ENCODE measurements at regions not wholly inside any gene's neighbourhood (a gene's known extent, or its start where the extent isn't known, plus 50 kb on each side); places are given as distances from the start of the nearest gene placed in this dataset.

DNA sequence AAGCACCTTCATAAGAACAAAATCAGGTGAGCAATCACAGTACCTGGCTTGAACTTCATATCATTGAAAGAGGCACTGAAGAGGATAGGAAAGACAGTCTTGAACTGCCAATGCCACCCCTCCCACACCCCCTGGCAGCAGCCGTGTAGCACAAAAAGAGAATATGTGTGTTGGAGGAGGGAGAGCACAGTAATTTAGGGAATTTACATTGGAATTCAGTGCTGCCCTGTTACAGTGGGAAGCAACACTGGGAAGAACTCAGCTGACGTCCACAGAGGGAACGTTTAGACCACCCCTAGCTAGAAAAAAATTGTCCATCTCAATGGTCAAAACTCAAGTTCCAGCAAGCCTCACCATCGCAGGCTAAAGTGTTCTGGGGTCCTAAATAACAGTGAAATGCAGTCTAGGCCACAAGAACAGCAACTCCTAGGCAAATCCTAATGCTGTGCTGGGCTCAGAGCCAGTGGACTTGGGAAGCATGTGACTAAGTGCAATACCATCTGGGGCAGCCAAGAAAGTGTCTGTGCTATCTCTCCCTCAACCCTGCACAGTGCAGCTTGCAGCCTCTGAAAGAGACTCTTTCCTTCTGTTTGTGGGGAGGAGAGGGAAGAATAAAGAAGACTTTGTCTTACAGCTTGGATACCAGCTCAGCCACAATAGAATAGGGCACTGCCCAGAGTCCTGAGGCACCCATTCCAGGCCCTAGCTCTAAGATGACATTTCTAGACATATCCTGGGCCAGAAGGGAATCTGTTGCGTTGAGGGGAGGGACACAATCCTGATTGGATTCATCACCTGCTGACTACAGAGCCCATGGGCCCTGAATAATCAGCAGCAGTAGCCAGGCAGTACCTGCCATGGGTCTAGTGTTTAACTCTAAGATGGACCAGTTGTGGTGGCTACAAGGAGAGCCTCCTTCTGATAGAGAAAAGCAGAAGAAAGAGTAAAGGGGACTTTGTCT lies 62.1 kb upstream of the VLDLR start:
- no peak overlapping the region for H3K4me2 ChIP-seq (ENCODE audit: insufficient read depth, low read length)
- no peak overlapping the region for H2AFZ ChIP-seq (ENCODE audit: low read depth, low read length)
- no peak for ATAC-seq
- no peak overlapping the region for H3K27ac ChIP-seq (ENCODE audit: extremely low read depth, low read depth, low read length)
- 0% methylated on average over 5 of the region's 5 CpGs for WGBS (ENCODE audit: insufficient coverage, low coverage, missing lambda C conversion rate)
- CTCF ChIA-PET (ENCODE audit: low intra/inter-chr PET ratio): no interaction called here
- no TSS peak for BruUV-seq (replicated peaks)
- TF ChIP-seq CBX5 (IDR thresholded peaks at IDR 0.05; ENCODE audit: borderline replicate concordance, low read depth) (no peak), SRSF7 (optimal IDR thresholded peaks at IDR 0.05; ENCODE audit: low read depth, low read length) (no peak), EGR1 (conservative IDR thresholded peaks at IDR 0.05) (no peak), SUPT5H (IDR thresholded peaks at IDR 0.05) (no peak)
- TF ChIP-seq, protein P1, sequence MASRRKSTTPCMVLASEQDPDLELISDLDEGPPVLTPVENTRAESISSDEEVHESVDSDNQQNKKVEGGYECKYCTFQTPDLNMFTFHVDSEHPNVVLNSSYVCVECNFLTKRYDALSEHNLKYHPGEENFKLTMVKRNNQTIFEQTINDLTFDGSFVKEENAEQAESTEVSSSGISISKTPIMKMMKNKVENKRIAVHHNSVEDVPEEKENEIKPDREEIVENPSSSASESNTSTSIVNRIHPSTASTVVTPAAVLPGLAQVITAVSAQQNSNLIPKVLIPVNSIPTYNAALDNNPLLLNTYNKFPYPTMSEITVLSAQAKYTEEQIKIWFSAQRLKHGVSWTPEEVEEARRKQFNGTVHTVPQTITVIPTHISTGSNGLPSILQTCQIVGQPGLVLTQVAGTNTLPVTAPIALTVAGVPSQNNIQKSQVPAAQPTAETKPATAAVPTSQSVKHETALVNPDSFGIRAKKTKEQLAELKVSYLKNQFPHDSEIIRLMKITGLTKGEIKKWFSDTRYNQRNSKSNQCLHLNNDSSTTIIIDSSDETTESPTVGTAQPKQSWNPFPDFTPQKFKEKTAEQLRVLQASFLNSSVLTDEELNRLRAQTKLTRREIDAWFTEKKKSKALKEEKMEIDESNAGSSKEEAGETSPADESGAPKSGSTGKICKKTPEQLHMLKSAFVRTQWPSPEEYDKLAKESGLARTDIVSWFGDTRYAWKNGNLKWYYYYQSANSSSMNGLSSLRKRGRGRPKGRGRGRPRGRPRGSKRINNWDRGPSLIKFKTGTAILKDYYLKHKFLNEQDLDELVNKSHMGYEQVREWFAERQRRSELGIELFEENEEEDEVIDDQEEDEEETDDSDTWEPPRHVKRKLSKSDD (conservative IDR thresholded peaks at IDR 0.05; ENCODE audit: low read length): no peak
- TF ChIP-seq, protein P2, sequence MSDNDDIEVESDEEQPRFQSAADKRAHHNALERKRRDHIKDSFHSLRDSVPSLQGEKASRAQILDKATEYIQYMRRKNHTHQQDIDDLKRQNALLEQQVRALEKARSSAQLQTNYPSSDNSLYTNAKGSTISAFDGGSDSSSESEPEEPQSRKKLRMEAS (CRISPR knock-in tag; IDR thresholded peaks at IDR 0.05): no peak
- no peak overlapping the region for H3K4me3 ChIP-seq
- in situ Hi-C loops (cut with MboI) (no loop called here), intact Hi-C loops (cut with micrococcal nuclease) (no loop called here)
- no peaks in the 10 kb centered on the region for H3K9me3 ChIP-seq (replicated peaks; ENCODE audit: control insufficient read depth, insufficient read depth, low read depth, low read length)
- FAIRE-seq: no peak
- no peak for DNase-seq (ENCODE audit: extremely low read depth in 1 of 4, low spot score in 3 of 4)
- H3K36me3 ChIP-seq (ENCODE audit: control insufficient read depth, insufficient read depth, low read length): no peaks in the 10 kb centered on the region
- POLR2A ChIA-PET: no interaction called here
- H3K27me3 ChIP-seq (ENCODE audit: control insufficient read depth in 2 of 2, insufficient read depth in 2 of 2, low read length in 2 of 2): no peaks in the 10 kb centered on the region
- no peak overlapping the region for H3K9ac ChIP-seq (ENCODE audit: insufficient read depth in 1 of 2, low read depth in 2 of 2, low read length in 2 of 2)
- H3K4me1 ChIP-seq (replicated peaks in 1 of 2; ENCODE audit: control insufficient read depth in 2 of 2, insufficient read depth in 2 of 2, low read length in 2 of 2): no peaks in the 10 kb centered on the region
- no peaks in the 10 kb centered on the region for H3K9me1 ChIP-seq (ENCODE audit: control insufficient read depth, insufficient read depth, low read length)
- H3K79me2 ChIP-seq (ENCODE audit: control insufficient read depth, insufficient read depth, low read length): no peaks in the 10 kb centered on the region
- H4K20me1 ChIP-seq (replicated peaks; ENCODE audit: control insufficient read depth, insufficient read depth, low read length): no peaks in the 10 kb centered on the region
